ENCODE measurements at regions not wholly inside any gene's neighbourhood (a gene's known extent, or its start where the extent isn't known, plus 50 kb on each side); places are given as distances from the start of the nearest gene placed in this dataset.

DNA sequence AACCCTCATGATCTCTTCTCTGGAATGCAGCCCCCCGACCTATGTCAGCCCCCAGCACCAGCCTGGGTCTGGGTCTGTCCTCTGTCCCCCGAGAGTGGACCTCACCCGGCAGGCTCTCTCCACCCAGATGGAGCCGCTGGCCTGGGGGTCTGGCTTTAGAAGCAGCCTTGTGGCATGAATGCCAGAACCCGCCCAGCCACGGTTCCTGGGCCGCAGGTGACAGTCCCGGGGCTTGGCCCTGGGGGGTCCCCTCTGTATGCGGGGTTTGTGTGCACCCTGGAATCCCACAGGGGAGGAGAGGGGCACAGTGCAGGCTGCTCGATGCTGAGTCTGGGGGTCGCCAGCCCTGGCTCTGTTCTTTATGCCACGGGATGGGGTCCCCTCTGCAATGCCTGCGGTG lies 96.0 kb upstream of the ACTRT2 start:
- DNase-seq: no peak
- Histone ChIP-seq H4K20me1 (ENCODE audit: low read length) (no peaks in the 10 kb centered on the region), H3K36me3 (ENCODE audit: low read depth, low read length) (no peaks in the 10 kb centered on the region), H3K79me2 (ENCODE audit: low read length) (no peaks in the 10 kb centered on the region), H3K4me3 (ENCODE audit: low read length) (no peak overlapping the region), H3K4me1 (ENCODE audit: insufficient read depth, low read length) (no peaks in the 10 kb centered on the region), H3K9me2 (replicated peaks; ENCODE audit: low read length) (no peaks in the 10 kb centered on the region), H2AFZ (ENCODE audit: low read length) (no peak overlapping the region), H3F3A (ENCODE audit: low read length, unreplicated experiment) (no peaks in the 10 kb centered on the region), H3K9me3 (ENCODE audit: low read length) (no peaks in the 10 kb centered on the region), H3K27me3 (ENCODE audit: low read length) (peaks cover 97% of the 10 kb centered on the region), H3K4me2 (ENCODE audit: low read length) (no peak overlapping the region), H3K9ac (ENCODE audit: low read length) (no peak overlapping the region), H3K27ac (ENCODE audit: low read length) (no peak overlapping the region)
- intact Hi-C loops (cut with micrococcal nuclease): no loop called here
- BruUV-seq (replicated peaks): no TSS peak
- no peak for ATAC-seq
- ChIA-PET POLR2A (ENCODE audit: unreplicated experiment) (no interaction called here), CTCF (no interaction called here)
- TF ChIP-seq EZH2phosphoT487 (IDR thresholded peaks at IDR 0.05; ENCODE audit: borderline replicate concordance, low read length) (no peak), CTCF (conservative IDR thresholded peaks at IDR 0.05; ENCODE audit: low read depth, low read length) (no peak), EZH2 (IDR thresholded peaks at IDR 0.05; ENCODE audit: low read length, unreplicated experiment) (no peak)

DNA sequence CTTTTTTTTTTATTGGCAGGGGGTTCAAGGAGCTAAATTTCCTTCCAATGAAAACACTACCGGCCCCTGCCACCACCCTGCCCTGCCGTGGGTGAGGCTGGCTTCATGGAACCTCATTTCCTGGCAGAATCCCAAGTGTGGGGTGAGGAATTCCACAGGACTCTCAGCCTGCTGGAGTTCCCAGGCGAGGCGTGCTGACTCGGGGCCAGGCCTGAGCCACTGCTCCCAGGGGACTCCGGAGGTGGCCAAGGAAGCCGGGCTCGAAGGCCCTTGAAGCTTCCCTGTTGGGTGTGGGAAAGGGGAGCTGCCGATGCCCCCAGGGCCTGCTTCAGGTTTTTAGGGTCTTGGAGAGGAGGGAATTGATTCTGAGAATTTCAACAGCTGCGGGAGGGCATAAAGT lies 95.3 kb upstream of the ACTRT2 start:
- no peak for TF ChIP-seq EZH2 (IDR thresholded peaks at IDR 0.05; ENCODE audit: low read length, unreplicated experiment)
- no peak for TF ChIP-seq CTCF (conservative IDR thresholded peaks at IDR 0.05; ENCODE audit: low read depth, low read length)
- TF ChIP-seq EZH2phosphoT487 (IDR thresholded peaks at IDR 0.05; ENCODE audit: borderline replicate concordance, low read length): no peak
- H3F3A ChIP-seq (ENCODE audit: low read length, unreplicated experiment): no peaks in the 10 kb centered on the region
- H2AFZ ChIP-seq (ENCODE audit: low read length): no peak overlapping the region
- H3K27me3 ChIP-seq (ENCODE audit: low read length): peaks cover 97% of the 10 kb centered on the region
- H3K4me1 ChIP-seq (ENCODE audit: insufficient read depth, low read length): no peaks in the 10 kb centered on the region
- POLR2A ChIA-PET (ENCODE audit: unreplicated experiment): no interaction called here
- CTCF ChIA-PET: no interaction called here
- BruUV-seq (replicated peaks): no TSS peak
- H4K20me1 ChIP-seq (ENCODE audit: low read length): no peaks in the 10 kb centered on the region
- ATAC-seq: no peak
- no peak for DNase-seq
- no peaks in the 10 kb centered on the region for H3K79me2 ChIP-seq (ENCODE audit: low read length)
- no peak overlapping the region for H3K9ac ChIP-seq (ENCODE audit: low read length)
- no peaks in the 10 kb centered on the region for H3K9me2 ChIP-seq (replicated peaks; ENCODE audit: low read length)
- no peak overlapping the region for H3K4me2 ChIP-seq (ENCODE audit: low read length)
- no peaks in the 10 kb centered on the region for H3K36me3 ChIP-seq (ENCODE audit: low read depth, low read length)
- no peak overlapping the region for H3K27ac ChIP-seq (ENCODE audit: low read length)
- no peaks in the 10 kb centered on the region for H3K9me3 ChIP-seq (ENCODE audit: low read length)
- H3K4me3 ChIP-seq (ENCODE audit: low read length): no peak overlapping the region
- intact Hi-C loops (cut with micrococcal nuclease): no loop called here

DNA sequence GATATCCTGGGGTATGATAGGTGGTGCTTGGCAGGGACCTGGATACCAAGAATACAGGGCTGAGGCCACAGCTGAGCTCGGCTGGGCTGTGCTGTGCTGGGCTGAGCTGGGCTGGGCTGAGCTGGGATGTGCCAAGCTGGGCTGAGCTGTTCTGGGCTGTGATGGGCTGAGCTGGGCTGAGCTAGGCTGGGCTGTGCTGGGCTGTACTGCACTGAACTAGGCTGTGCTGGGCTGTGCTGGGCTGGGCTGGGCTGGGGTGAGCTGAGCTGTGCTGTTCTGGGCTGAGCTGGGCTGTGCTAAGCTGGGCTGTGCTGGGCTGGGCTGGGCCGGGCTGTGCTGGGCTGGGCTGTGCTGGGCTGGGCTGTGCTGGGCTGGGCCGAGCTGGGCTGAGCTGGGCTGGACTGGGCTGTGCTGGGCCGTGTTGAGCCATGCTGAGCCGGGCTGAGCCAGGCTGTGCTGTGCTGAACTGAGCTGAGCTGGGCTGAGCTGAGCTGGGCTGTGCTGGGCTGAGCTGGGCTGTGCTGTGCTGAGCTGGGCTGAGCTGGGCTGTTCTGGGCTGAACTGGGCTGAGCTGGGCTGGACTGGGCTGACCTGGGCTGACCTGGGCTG lies 94.7 kb upstream of the ACTRT2 start:
- peak; percentile 40 for ATAC-seq
- CTCF ChIA-PET: no interaction called here
- no peak for TF ChIP-seq EZH2phosphoT487 (IDR thresholded peaks at IDR 0.05; ENCODE audit: borderline replicate concordance, low read length)
- no peak for TF ChIP-seq CTCF (conservative IDR thresholded peaks at IDR 0.05; ENCODE audit: low read depth, low read length)
- TF ChIP-seq EZH2 (IDR thresholded peaks at IDR 0.05; ENCODE audit: low read length, unreplicated experiment): no peak
- H3F3A ChIP-seq (ENCODE audit: low read length, unreplicated experiment): no peaks in the 10 kb centered on the region
- no peaks in the 10 kb centered on the region for H3K79me2 ChIP-seq (ENCODE audit: low read length)
- H3K9ac ChIP-seq (ENCODE audit: low read length): no peak overlapping the region
- POLR2A ChIA-PET (ENCODE audit: unreplicated experiment): no interaction called here
- no peaks in the 10 kb centered on the region for H3K36me3 ChIP-seq (ENCODE audit: low read depth, low read length)
- no peaks in the 10 kb centered on the region for H3K9me3 ChIP-seq (ENCODE audit: low read length)
- no peak overlapping the region for H3K4me3 ChIP-seq (ENCODE audit: low read length)
- no peak overlapping the region for H2AFZ ChIP-seq (ENCODE audit: low read length)
- H4K20me1 ChIP-seq (ENCODE audit: low read length): no peaks in the 10 kb centered on the region
- peaks cover 99% of the 10 kb centered on the region for H3K27me3 ChIP-seq (ENCODE audit: low read length)
- no peak for DNase-seq
- no peaks in the 10 kb centered on the region for H3K4me1 ChIP-seq (ENCODE audit: insufficient read depth, low read length)
- no TSS peak for BruUV-seq (replicated peaks)
- H3K9me2 ChIP-seq (replicated peaks; ENCODE audit: low read length): no peaks in the 10 kb centered on the region
- H3K4me2 ChIP-seq (ENCODE audit: low read length): no peak overlapping the region
- no peak overlapping the region for H3K27ac ChIP-seq (ENCODE audit: low read length)
- intact Hi-C loops (cut with micrococcal nuclease): no loop called here

Measured in PC-3 (cell line).